ENCODE measurements at regions not wholly inside any gene's neighbourhood (a gene's known extent, or its start where the extent isn't known, plus 50 kb on each side); places are given as distances from the start of the nearest gene placed in this dataset.

- H3K36me3 ChIP-seq, result no peaks in the 10 kb centered on the region
- no peaks in the 10 kb centered on the region for H3K4me1 ChIP-seq (ENCODE audit: insufficient read depth)
- no peak overlapping the region for H3K27ac ChIP-seq
- no peak overlapping the region for H3K4me3 ChIP-seq
- no peak for DNase-seq
- WGBS, 3 donors, result 48 to 62% (median 60%) methylated on average over 9 of the region's 9 CpGs
- no peak for TF ChIP-seq EP300 (IDR thresholded peaks at IDR 0.05)
- TF ChIP-seq POLR2A (IDR thresholded peaks at IDR 0.05), result no peak
- no peak for TF ChIP-seq CTCF (IDR thresholded peaks at IDR 0.05)
- intact Hi-C loops (cut with DNase I), result no loop called here
- H3K9me3 ChIP-seq, result no peaks in the 10 kb centered on the region
- no peaks in the 10 kb centered on the region for H3K27me3 ChIP-seq
Measured at GRCh38 chr2:2662847-2663356, 331.8 kb upstream of the MYT1L start.

- Histone ChIP-seq H3K36me3 (no peaks in the 10 kb centered on the region), H3K4me1 (ENCODE audit: insufficient read depth) (no peaks in the 10 kb centered on the region), H3K27ac (no peak overlapping the region), H3K9me3 (no peaks in the 10 kb centered on the region), H3K4me3 (no peak overlapping the region), H3K27me3 (no peaks in the 10 kb centered on the region)
- intact Hi-C loops (cut with DNase I), result no loop called here
- no peak for TF ChIP-seq POLR2A (IDR thresholded peaks at IDR 0.05)
- TF ChIP-seq EP300 (IDR thresholded peaks at IDR 0.05), result no peak
- no peak for TF ChIP-seq CTCF (IDR thresholded peaks at IDR 0.05)
- 70 to 76% (median 73%) methylated on average over 18 of the region's 18 CpGs for WGBS, 3 donors
- no peak for DNase-seq
Measured at GRCh38 chr2:2662037-2662846, 331.2 kb upstream of the MYT1L start.

- DNase-seq, result no peak
- TF ChIP-seq EP300 (IDR thresholded peaks at IDR 0.05) (no peak), POLR2A (IDR thresholded peaks at IDR 0.05) (no peak), CTCF (IDR thresholded peaks at IDR 0.05) (no peak)
- H3K9me3 ChIP-seq, result no peaks in the 10 kb centered on the region
- intact Hi-C loops (cut with DNase I), result no loop called here
- H3K27ac ChIP-seq, result no peak overlapping the region
- peaks cover 3% of the 10 kb centered on the region for H3K4me1 ChIP-seq (ENCODE audit: insufficient read depth)
- no peaks in the 10 kb centered on the region for H3K36me3 ChIP-seq
- no peak overlapping the region for H3K4me3 ChIP-seq
- H3K27me3 ChIP-seq, result no peaks in the 10 kb centered on the region
- 60 to 75% (median 66%) methylated on average over 7 of the region's 7 CpGs for WGBS, 3 donors
Measured at GRCh38 chr2:2660789-2661355, 329.8 kb upstream of the MYT1L start.

GRCh38 chr2:2657121-2657962 lies 326.3 kb upstream of the MYT1L start:
- 79 to 89% (median 81%) methylated on average over 15 of the region's 15 CpGs for WGBS, 3 donors
- intact Hi-C loops (cut with DNase I), result no loop called here
- H3K27me3 ChIP-seq, result no peaks in the 10 kb centered on the region
- H3K27ac ChIP-seq, result no peak overlapping the region
- no peak overlapping the region for H3K4me3 ChIP-seq
- peaks cover 3% of the 10 kb centered on the region for H3K4me1 ChIP-seq (ENCODE audit: insufficient read depth)
- DNase-seq, result no peak
- H3K9me3 ChIP-seq, result no peaks in the 10 kb centered on the region
- no peak for TF ChIP-seq CTCF (IDR thresholded peaks at IDR 0.05)
- no peak for TF ChIP-seq POLR2A (IDR thresholded peaks at IDR 0.05)
- TF ChIP-seq EP300 (IDR thresholded peaks at IDR 0.05), result no peak
- H3K36me3 ChIP-seq, result no peaks in the 10 kb centered on the region
